ENCODE measurements at regions not wholly inside any gene's neighbourhood (a gene's known extent, or its start where the extent isn't known, plus 50 kb on each side); places are given as distances from the start of the nearest gene placed in this dataset.
A peak's percentile ranks its signal among the peaks of the same experiment; 100 is the strongest.

GRCh38 chr9:71515626-71516025 lies 252.7 kb downstream of the CEMIP2 start:
- Histone ChIP-seq H3K4me3 (no peak overlapping the region), H3K79me2 (no peaks in the 10 kb centered on the region), H2AFZ (no peak overlapping the region), H3K4me2 (no peak overlapping the region), H3K27ac (no peak overlapping the region), H3K4me1 (ENCODE audit: insufficient read depth) (no peaks in the 10 kb centered on the region), H3K9me3 (ENCODE audit: low read depth) (no peaks in the 10 kb centered on the region), H4K20me1 (ENCODE audit: insufficient read depth, poor library complexity, severe bottlenecking) (no peaks in the 10 kb centered on the region), H3K9me2 (replicated peaks; ENCODE audit: insufficient read depth) (no peaks in the 10 kb centered on the region), H3K27me3 (no peaks in the 10 kb centered on the region), H3K36me3 (replicated peaks; ENCODE audit: insufficient read depth, low read depth) (no peaks in the 10 kb centered on the region)
- TF ChIP-seq EZH2phosphoT487 (IDR thresholded peaks at IDR 0.05; ENCODE audit: low read depth, severe bottlenecking, unreplicated experiment) (no peak), EZH2 (IDR thresholded peaks at IDR 0.05; ENCODE audit: borderline replicate concordance) (no peak), CTCF (IDR thresholded peaks at IDR 0.05; ENCODE audit: poor library complexity) (no peak)
- DNase-seq (ENCODE audit: low spot score): no peak
- WGBS (ENCODE audit: low lambda C conversion rate, missing lambda C conversion rate): 76% methylated on average over 1 of the region's 1 CpG

GRCh38 chr9:71515107-71515506 lies 253.2 kb downstream of the CEMIP2 start:
- Histone ChIP-seq H2AFZ (no peak overlapping the region), H4K20me1 (ENCODE audit: insufficient read depth, poor library complexity, severe bottlenecking) (no peaks in the 10 kb centered on the region), H3K9me3 (ENCODE audit: low read depth) (no peaks in the 10 kb centered on the region), H3K4me2 (no peak overlapping the region), H3K36me3 (replicated peaks; ENCODE audit: insufficient read depth, low read depth) (no peaks in the 10 kb centered on the region), H3K27ac (no peak overlapping the region), H3K4me1 (ENCODE audit: insufficient read depth) (no peaks in the 10 kb centered on the region), H3K9me2 (replicated peaks; ENCODE audit: insufficient read depth) (no peaks in the 10 kb centered on the region), H3K27me3 (no peaks in the 10 kb centered on the region), H3K79me2 (no peaks in the 10 kb centered on the region), H3K4me3 (no peak overlapping the region)
- no peak for DNase-seq (ENCODE audit: low spot score)
- TF ChIP-seq CTCF (IDR thresholded peaks at IDR 0.05; ENCODE audit: poor library complexity) (no peak), EZH2phosphoT487 (IDR thresholded peaks at IDR 0.05; ENCODE audit: low read depth, severe bottlenecking, unreplicated experiment) (no peak), EZH2 (IDR thresholded peaks at IDR 0.05; ENCODE audit: borderline replicate concordance) (no peak)
- WGBS (ENCODE audit: low lambda C conversion rate, missing lambda C conversion rate): 92% methylated on average over 4 of the region's 4 CpGs

GRCh38 chr9:71514344-71514975 lies 253.9 kb downstream of the CEMIP2 start:
- Histone ChIP-seq H3K9me2 (replicated peaks; ENCODE audit: insufficient read depth) (no peaks in the 10 kb centered on the region), H3K4me1 (ENCODE audit: insufficient read depth) (no peaks in the 10 kb centered on the region), H4K20me1 (ENCODE audit: insufficient read depth, poor library complexity, severe bottlenecking) (no peaks in the 10 kb centered on the region), H3K9me3 (ENCODE audit: low read depth) (no peaks in the 10 kb centered on the region), H3K4me2 (no peak overlapping the region), H3K27ac (no peak overlapping the region), H2AFZ (no peak overlapping the region), H3K79me2 (no peaks in the 10 kb centered on the region), H3K4me3 (no peak overlapping the region), H3K27me3 (no peaks in the 10 kb centered on the region), H3K36me3 (replicated peaks; ENCODE audit: insufficient read depth, low read depth) (no peaks in the 10 kb centered on the region)
- no peak for TF ChIP-seq CTCF (IDR thresholded peaks at IDR 0.05; ENCODE audit: poor library complexity)
- no peak for TF ChIP-seq EZH2phosphoT487 (IDR thresholded peaks at IDR 0.05; ENCODE audit: low read depth, severe bottlenecking, unreplicated experiment)
- TF ChIP-seq EZH2 (IDR thresholded peaks at IDR 0.05; ENCODE audit: borderline replicate concordance): no peak
- WGBS (ENCODE audit: low lambda C conversion rate, missing lambda C conversion rate): 89% methylated on average over 2 of the region's 2 CpGs
- no peak for DNase-seq (ENCODE audit: low spot score)

GRCh38 chr9:71509054-71509453 lies 259.3 kb downstream of the CEMIP2 start:
- H3K4me2 ChIP-seq: no peak overlapping the region

More at GRCh38 chr9:71509054-71509453, 259.3 kb downstream of the CEMIP2 start:
- Histone ChIP-seq H3K9me2 (replicated peaks; ENCODE audit: insufficient read depth) (no peaks in the 10 kb centered on the region), H3K27ac (no peak overlapping the region), H4K20me1 (ENCODE audit: insufficient read depth, poor library complexity, severe bottlenecking) (no peaks in the 10 kb centered on the region), H3K79me2 (no peaks in the 10 kb centered on the region), H3K4me3 (no peak overlapping the region), H3K36me3 (replicated peaks; ENCODE audit: insufficient read depth, low read depth) (no peaks in the 10 kb centered on the region), H3K27me3 (no peaks in the 10 kb centered on the region), H2AFZ (no peak overlapping the region), H3K9me3 (ENCODE audit: low read depth) (no peaks in the 10 kb centered on the region), H3K4me1 (ENCODE audit: insufficient read depth) (no peaks in the 10 kb centered on the region)
- peak; percentile 8 for DNase-seq (ENCODE audit: low spot score)
- TF ChIP-seq EZH2phosphoT487 (IDR thresholded peaks at IDR 0.05; ENCODE audit: low read depth, severe bottlenecking, unreplicated experiment): no peak
- no peak for TF ChIP-seq CTCF (IDR thresholded peaks at IDR 0.05; ENCODE audit: poor library complexity)
- no peak for TF ChIP-seq EZH2 (IDR thresholded peaks at IDR 0.05; ENCODE audit: borderline replicate concordance)

All from hepatocyte (in vitro differentiated cells).